ENCODE measurements at regions not wholly inside any gene's neighbourhood (a gene's known extent, or its start where the extent isn't known, plus 50 kb on each side); places are given as distances from the start of the nearest gene placed in this dataset.

GRCh38 chr9:120187758-120188157 is 392.2 kb downstream of the CDK5RAP2 start:
- no peaks in the 10 kb centered on the region for H3K27me3 ChIP-seq
- H3K36me3 ChIP-seq (replicated peaks in 1 of 2; ENCODE audit: insufficient read depth in 1 of 2, low read depth in 2 of 2) = no peaks in the 10 kb centered on the region
- H3K4me1 ChIP-seq = no peaks in the 10 kb centered on the region
- 53 to 62% methylated on average over 8 of the region's 8 CpGs for WGBS, 2 donors
- ATAC-seq (no peak), DNase-seq (no peak)
- intact Hi-C loops (cut with DNase I) = no loop called here
- H3K9me3 ChIP-seq = no peaks in the 10 kb centered on the region
- TF ChIP-seq POLR2A (IDR thresholded peaks at IDR 0.05) = no peak
- TF ChIP-seq CTCF (IDR thresholded peaks at IDR 0.05) = no peak
- H3K4me3 ChIP-seq = no peak overlapping the region
- no peak overlapping the region for H3K27ac ChIP-seq

- no peak for DNase-seq
- Histone ChIP-seq H3K27me3 (no peaks in the 10 kb centered on the region), H3K36me3 (replicated peaks in 1 of 2; ENCODE audit: insufficient read depth in 1 of 2, low read depth in 2 of 2) (no peaks in the 10 kb centered on the region), H3K9me3 (no peaks in the 10 kb centered on the region), H3K27ac (no peak overlapping the region), H3K4me1 (no peaks in the 10 kb centered on the region), H3K4me3 (no peak overlapping the region)
- TF ChIP-seq CTCF (IDR thresholded peaks at IDR 0.05) (no peak), POLR2A (IDR thresholded peaks at IDR 0.05) (no peak)
- ATAC-seq = no peak
- WGBS, 2 donors = 39 to 43% methylated on average over 3 of the region's 3 CpGs
- intact Hi-C loops (cut with DNase I) = no loop called here
Observed at GRCh38 chr9:120186276-120186675, 393.7 kb downstream of the CDK5RAP2 start.

- Histone ChIP-seq H3K27me3 (no peaks in the 10 kb centered on the region), H3K9me3 (no peaks in the 10 kb centered on the region), H3K4me3 (no peak overlapping the region), H3K36me3 (replicated peaks in 1 of 2; ENCODE audit: insufficient read depth in 1 of 2, low read depth in 2 of 2) (no peaks in the 10 kb centered on the region), H3K27ac (no peak overlapping the region), H3K4me1 (no peaks in the 10 kb centered on the region)
- no peak for TF ChIP-seq CTCF (IDR thresholded peaks at IDR 0.05)
- TF ChIP-seq POLR2A (IDR thresholded peaks at IDR 0.05) = no peak
- DNase-seq (no peak), ATAC-seq (no peak)
- intact Hi-C loops (cut with DNase I) = no loop called here
- WGBS, 2 donors = 36 to 47% methylated on average over 3 of the region's 3 CpGs
Observed at GRCh38 chr9:120184266-120184665, 395.7 kb downstream of the CDK5RAP2 start.

GRCh38 chr9:120183615-120184014 is 396.4 kb downstream of the CDK5RAP2 start:
- no peaks in the 10 kb centered on the region for H3K36me3 ChIP-seq (replicated peaks in 1 of 2; ENCODE audit: insufficient read depth in 1 of 2, low read depth in 2 of 2)
- H3K4me3 ChIP-seq = no peak overlapping the region
- no peak overlapping the region for H3K27ac ChIP-seq
- DNase-seq (no peak), ATAC-seq (no peak)
- H3K9me3 ChIP-seq = no peaks in the 10 kb centered on the region
- H3K4me1 ChIP-seq = no peaks in the 10 kb centered on the region
- 55 to 57% methylated on average over 3 of the region's 3 CpGs for WGBS, 2 donors
- intact Hi-C loops (cut with DNase I) = no loop called here
- TF ChIP-seq POLR2A (IDR thresholded peaks at IDR 0.05) (no peak), CTCF (IDR thresholded peaks at IDR 0.05) (no peak)
- no peaks in the 10 kb centered on the region for H3K27me3 ChIP-seq

GRCh38 chr9:120182011-120182410 is 398.0 kb downstream of the CDK5RAP2 start:
- intact Hi-C loops (cut with DNase I) = no loop called here
- ATAC-seq (no peak), DNase-seq (no peak)
- 57 to 63% methylated on average over 1 of the region's 1 CpG for WGBS, 2 donors
- no peak for TF ChIP-seq POLR2A (IDR thresholded peaks at IDR 0.05)
- no peak overlapping the region for H3K4me3 ChIP-seq
- H3K9me3 ChIP-seq = no peaks in the 10 kb centered on the region
- H3K4me1 ChIP-seq = no peaks in the 10 kb centered on the region
- H3K27ac ChIP-seq = no peak overlapping the region
- no peaks in the 10 kb centered on the region for H3K36me3 ChIP-seq (replicated peaks in 1 of 2; ENCODE audit: insufficient read depth in 1 of 2, low read depth in 2 of 2)
- H3K27me3 ChIP-seq = no peaks in the 10 kb centered on the region
